CD4-positive, alpha-beta T cell treated with Interferon alpha-2 for 1 hour (primary cell): ENCODE measurements at regions not wholly inside any gene's neighbourhood (a gene's known extent, or its start where the extent isn't known, plus 50 kb on each side); places are given as distances from the start of the nearest gene placed in this dataset.
"Not testable (repeated sequence)": the region's sequence is repeated elsewhere in the genome, so short reads cannot be mapped to it uniquely, and the experiment has no call there.

Source experiments
- DNase-seq, 2 donors: peaks; one replicate each; pipeline ENCODE4 v3.0.0-alpha.2; 2020 to 2022

GRCh38 chr6:91241946-91242613 lies 655.2 kb upstream of the MAP3K7 start:
- DNase-seq = no peak

DNA sequence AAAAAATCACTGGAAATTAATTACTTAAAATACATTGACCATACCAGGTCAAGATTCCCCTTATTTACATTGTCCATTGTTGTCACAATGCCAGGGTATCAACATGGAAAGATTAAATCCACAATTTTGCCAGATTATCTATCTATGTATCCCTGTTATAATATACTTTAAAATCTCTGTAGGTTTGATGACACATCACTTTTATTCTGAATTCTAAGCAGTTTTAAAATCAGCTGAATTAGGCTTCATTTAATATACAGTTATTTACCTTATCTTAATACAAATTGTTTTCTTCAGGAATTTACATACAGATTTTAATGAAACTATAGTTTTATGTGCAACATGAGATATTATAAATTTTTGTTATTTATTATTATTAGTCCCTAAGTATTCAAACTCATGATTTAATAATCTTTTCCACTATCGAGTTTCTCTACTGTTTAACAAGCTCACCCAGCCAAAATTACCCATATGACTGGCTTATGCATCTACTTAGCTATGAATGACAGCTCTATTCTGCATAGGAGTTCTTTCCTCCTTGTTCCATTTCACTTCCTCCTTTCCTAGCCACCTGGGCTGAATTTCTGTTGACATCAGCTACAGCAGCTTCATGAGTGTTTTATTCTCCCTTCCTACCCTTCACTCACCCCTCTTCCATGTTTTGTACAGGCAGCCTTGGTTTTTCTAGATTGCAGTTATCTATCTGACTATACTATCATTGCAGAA lies 654.2 kb upstream of the MAP3K7 start:
- no peak for DNase-seq

DNA sequence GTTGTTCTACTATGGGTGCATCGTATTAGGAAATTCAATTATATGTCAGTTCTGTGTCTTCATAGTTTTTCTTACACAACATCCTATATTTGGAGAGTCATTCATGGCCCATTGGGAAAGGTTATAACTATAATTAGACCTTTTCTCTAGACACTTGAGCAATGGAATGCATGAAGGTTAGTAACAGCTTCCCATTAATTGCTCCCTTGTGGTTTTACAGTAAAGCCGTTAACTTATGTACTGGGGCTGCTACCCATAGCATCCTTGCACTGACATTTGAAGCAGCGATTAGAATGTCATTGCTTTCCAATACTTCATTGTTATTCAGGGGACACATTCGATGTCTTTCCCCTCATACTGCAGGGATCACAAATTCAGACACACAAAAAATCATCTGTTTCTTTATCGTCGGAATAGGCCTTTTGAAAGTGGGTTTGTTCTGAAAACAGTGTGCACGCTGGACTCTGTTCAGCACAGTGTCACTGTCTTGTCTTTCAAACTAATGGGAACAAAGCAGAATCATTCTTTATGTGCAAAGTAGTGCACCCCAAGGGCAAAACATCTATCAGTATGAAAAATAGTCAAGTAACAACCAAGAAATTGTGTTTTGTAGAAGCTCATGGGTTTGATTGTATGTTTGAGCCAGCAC lies 634.3 kb upstream of the MAP3K7 start:
- no peak for DNase-seq

GRCh38 chr6:91213229-91213901 lies 626.5 kb upstream of the MAP3K7 start:
- DNase-seq = no peak

DNA sequence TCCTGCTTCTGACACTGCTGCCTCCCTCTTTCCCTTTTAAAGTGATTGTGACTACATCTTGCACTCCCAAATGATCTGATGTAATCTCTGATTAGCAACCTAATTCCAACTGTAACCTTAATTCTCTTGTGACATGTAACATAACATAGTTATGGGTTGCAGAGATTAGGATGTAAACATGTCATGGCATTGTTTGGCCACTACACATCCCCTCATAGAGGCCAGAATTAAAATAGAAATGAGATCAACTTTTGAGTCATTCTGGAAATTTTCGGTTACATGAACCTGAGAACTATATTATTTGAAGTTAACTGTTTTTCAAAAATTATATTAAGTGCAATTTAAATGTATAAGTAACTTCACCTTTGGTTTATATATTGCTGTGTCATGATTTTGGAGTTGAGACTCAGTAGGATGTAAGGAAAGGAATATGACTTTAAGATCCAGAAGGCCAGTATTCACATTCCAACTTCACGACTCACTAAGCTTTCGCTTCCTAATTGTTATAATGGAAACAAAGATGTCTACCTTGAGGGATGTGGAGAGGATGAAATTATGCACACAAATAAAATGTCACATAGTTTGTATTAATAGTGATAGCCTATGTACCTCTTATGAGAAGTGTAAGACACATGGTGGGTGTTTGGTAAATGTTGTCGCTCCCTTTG lies 611.9 kb upstream of the MAP3K7 start:
- no peak for DNase-seq

DNA sequence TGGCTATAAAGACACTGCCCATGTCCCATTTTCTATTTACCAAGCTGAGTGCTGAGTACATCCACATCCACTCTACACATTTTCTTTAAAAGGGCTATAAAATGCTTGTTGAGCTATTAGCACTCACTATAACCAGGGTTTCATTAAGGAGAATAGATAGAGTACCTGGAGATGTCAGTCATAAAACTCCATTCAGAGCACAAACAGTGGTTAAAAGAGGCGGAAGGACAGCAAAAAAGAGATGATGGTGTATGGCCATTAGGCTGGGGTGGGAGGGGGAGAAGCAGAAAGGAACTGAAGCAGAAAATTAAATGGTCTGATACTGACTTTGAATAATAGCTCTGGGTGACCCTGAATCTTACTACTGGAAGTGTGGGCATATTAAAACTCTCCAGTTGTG lies 609.9 kb upstream of the MAP3K7 start:
- no peak for DNase-seq

GRCh38 chr6:91193446-91193845 lies 606.6 kb upstream of the MAP3K7 start:
- no peak for DNase-seq

DNA sequence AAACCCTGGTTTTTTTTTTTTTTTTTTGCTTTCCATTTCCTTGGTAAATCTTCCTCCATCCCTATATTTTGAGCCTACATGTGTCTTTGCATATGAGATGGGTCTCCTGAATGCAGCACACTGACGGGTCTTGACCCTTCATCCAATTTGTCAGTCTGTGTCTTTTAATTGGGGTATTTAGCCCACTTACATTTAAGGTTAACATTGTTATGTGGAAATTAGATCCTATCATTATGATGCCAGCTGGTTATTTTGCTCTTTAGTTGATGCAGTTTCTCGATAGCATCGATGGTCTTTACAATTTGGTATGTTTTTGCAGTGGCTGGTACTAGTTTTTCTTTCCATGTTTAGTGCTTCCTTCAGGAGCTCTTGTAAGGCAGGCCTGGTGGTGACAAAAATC lies 603.2 kb upstream of the MAP3K7 start:
- not testable (repeated sequence) for DNase-seq

DNA sequence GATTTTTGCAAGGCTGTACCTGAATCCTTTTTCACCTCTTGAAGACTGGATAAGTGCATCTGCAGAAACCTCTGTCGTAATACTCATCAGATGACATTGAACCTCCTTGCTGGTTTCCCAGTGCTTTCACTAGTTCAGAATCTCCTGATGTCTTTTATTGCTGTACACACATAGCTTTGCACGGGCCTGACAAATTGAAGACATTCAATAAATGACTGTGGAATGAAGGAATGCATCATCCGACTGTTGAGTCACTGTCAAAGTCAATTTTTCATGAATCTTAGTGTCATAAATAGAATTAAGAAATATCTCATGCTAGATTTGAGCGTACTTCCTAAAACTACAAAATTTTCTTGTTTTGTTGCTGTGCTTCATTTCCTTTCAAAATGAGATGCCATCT lies 598.2 kb upstream of the MAP3K7 start:
- DNase-seq = no peak

DNA sequence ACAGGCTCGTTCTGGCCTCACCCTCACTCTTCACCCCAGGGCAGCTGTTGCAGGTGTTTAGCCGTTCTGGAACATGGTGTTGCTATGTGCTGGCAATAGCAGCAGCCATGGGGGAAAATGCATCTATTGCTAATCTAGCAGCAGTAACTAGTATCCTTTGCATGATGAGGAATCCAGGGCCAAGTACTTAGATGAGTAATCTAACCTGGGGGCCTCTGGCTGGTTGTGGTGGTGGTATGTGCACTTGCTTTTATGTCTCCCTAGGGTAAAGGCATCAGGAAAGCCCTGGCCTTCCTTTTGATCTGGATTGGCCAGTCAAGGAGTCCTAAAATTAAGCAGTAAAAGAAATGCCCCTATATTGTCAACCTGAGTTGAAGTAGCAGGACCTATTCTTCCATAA lies 594.5 kb upstream of the MAP3K7 start:
- no peak for DNase-seq

DNA sequence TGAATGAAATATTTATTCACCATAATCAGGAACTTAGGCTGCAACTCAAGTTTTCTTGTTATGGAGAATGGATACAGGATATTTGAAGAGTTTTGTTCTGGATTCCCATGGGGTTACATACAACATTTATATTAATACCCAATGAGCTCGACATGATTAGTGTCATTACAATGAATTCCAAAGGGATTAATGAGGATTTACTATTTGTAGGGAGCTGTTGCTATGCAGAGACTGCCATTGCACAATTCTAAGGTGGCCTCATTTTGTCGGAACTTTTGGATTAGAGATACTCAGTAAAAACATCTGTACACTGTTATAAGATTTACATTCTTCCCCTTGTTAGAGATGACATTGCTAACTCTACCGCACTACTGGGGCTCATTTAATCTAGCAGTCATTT lies 586.8 kb upstream of the MAP3K7 start:
- no peak for DNase-seq

GRCh38 chr6:91173186-91173585 lies 586.3 kb upstream of the MAP3K7 start:
- DNase-seq = no peak

DNA sequence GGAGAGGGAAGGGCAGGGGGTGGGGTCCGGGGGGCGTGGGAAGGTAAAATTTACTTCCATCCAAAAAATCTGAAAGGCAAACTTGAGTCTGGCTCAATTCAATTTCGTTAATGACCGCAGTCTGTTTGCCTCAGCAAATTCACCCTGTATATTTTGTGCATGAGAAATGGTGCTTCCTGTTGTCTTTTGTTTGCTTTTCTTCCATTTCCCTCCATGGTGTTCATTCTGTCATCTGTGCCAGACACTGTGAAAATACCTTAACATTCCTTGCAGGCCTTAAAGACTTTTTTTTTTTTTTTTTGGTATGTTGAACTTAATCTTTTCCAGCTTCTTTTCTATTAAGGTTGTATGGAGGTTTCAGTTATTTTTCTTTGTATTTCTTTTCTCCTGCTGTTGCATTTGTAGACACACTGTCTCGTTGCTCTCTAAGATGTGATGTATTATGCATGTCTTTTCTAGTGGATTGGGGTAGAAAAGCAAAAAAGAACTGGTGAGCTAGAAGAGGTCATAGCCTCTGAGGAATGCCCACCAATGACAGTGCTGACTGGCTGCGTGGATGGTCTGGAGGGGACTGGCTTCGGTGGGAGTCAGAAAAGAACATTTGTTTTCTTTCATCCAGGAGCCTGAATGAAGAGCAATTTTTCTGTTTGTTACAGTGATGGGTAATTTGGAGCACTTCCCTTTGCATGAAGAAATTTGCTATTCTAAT lies 585.0 kb upstream of the MAP3K7 start:
- DNase-seq = no peak

GRCh38 chr6:91167846-91168245 lies 581.0 kb upstream of the MAP3K7 start:
- no peak for DNase-seq

DNA sequence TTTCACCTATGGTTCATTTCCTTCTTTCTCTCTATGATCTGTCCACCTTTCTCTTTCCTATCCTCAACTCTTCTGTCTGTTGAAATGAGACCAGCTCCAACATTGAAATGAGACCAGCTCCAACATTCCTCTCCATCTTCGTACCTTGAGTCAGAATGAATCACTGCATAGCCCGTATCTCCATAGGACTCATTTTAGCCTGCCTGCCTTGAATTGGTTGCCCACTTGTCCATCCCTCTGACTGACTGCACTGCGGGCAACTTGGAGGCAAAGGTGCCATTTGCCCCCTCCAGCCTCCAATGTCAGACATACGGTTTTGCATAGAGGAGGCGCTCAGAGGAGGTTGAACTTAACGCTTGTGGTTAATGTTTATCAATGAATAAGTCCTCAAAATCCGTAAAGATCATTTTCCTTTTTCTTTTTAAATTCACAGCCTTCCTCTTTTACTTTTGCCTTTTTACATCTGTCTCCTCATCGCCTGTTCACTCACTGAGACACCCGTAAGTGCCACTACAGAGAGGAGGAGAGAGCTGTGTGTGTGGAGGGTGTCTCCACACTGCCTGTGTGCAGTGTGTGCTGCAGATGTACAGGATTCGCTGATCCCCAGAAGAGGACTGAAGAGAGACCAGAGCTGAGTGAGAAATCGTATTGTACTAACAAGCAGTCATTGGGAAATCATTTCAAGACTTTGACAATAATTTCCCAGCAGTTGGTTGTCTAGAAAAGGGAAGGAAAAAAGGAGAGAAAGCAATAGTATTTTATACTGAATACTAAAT lies 579.6 kb upstream of the MAP3K7 start:
- DNase-seq = no peak

DNA sequence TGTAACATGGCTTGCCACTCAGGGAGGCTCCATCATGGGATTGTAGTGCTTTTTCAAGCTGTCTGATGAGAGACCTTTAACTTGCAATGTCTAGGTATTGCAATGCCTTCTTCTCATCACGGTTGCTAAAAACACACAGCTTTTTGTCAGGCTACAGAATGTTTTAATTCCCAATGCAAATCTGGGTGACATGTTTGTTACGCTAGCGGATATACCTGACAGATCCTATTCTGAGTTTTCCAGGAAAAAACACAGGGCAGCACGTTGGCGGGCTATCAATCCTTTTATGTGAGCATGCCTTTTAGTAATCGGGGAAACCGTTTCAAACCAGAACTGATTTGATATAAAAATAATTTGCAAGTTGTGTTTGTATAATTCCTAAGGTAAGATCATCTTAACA lies 577.2 kb upstream of the MAP3K7 start:
- no peak for DNase-seq

- no peak for DNase-seq
Observed at GRCh38 chr6:91161246-91161645, 574.4 kb upstream of the MAP3K7 start.

- DNase-seq = no peak
Observed at GRCh38 chr6:91155129-91155785, 568.4 kb upstream of the MAP3K7 start.

DNA sequence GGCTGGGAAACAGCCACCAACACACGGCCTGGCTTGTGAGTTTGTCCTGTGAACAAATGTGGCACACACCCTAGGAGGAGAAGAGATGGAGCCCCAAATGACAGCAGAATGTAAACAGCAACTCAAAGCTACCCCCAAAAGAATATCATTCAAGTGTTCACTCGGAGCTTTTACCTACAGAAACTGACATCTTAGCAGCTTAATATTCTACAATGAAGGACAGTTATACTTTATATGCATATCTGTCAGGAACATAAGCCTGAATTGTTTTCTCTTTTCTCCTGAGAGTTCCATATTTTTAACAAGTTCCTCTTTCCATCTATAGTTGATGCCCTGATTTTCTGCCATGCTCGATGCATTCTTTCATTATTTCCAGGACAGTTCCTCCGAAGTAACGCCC lies 566.0 kb upstream of the MAP3K7 start:
- no peak for DNase-seq

- DNase-seq = no peak
Observed at GRCh38 chr6:91149956-91150705, 563.3 kb upstream of the MAP3K7 start.
